ENCODE measurements at regions not wholly inside any gene's neighbourhood (a gene's known extent, or its start where the extent isn't known, plus 50 kb on each side); places are given as distances from the start of the nearest gene placed in this dataset.
"Not testable (repeated sequence)": the region's sequence is repeated elsewhere in the genome, so short reads cannot be mapped to it uniquely, and the experiment has no call there.

- no peak for DNase-seq (ENCODE audit: low read depth)
- H3K4me3 ChIP-seq (ENCODE audit: low read depth, low read length): no peak overlapping the region
- no peak for TF ChIP-seq CTCF (IDR thresholded peaks at IDR 0.05; ENCODE audit: control insufficient read depth, extremely low read depth, insufficient read depth)
Observed at GRCh38 chr4:81304871-81305270, 89.8 kb upstream of the PRKG2 start.

GRCh38 chr4:81300352-81300751 is 85.3 kb upstream of the PRKG2 start:
- DNase-seq (ENCODE audit: low read depth); H3K4me3 ChIP-seq (ENCODE audit: low read depth, low read length): not testable (repeated sequence)

DNA sequence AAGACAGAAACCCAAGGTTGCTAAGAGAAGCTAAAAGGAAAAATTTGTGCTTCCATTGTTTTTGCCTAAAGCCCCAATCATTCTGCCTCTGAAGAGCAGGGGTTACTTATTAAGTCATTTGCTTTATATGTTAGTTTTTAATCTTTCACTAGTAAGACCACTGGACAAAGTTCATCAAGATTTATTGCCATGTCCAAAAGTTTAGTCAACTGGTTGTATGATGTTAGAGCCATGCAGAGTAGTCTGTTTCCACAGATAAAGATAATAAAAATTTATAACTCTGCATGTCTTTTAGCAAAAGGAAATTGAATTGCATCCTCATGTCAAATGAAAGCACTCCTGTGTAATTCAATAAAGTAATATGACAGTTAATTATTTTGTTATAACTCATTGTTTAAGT is 75.8 kb upstream of the PRKG2 start:
- no peak for TF ChIP-seq CTCF (IDR thresholded peaks at IDR 0.05; ENCODE audit: control insufficient read depth, extremely low read depth, insufficient read depth)
- no peak for DNase-seq (ENCODE audit: low read depth)

GRCh38 chr4:81287101-81287500 is 72.1 kb upstream of the PRKG2 start:
- H3K4me3 ChIP-seq (ENCODE audit: low read depth, low read length): no peak overlapping the region
- no peak for TF ChIP-seq CTCF (IDR thresholded peaks at IDR 0.05; ENCODE audit: control insufficient read depth, extremely low read depth, insufficient read depth)
- no peak for DNase-seq (ENCODE audit: low read depth)

More for the DNA sequence above, 75.8 kb upstream of the PRKG2 start:
- no peak overlapping the region for H3K4me3 ChIP-seq (ENCODE audit: low read depth, low read length)

- DNase-seq (ENCODE audit: low read depth): no peak
- no peak for TF ChIP-seq CTCF (IDR thresholded peaks at IDR 0.05; ENCODE audit: control insufficient read depth, extremely low read depth, insufficient read depth)
- H3K4me3 ChIP-seq (ENCODE audit: low read depth, low read length): no peak overlapping the region
Observed at GRCh38 chr4:81282131-81282530, 67.1 kb upstream of the PRKG2 start.

DNA sequence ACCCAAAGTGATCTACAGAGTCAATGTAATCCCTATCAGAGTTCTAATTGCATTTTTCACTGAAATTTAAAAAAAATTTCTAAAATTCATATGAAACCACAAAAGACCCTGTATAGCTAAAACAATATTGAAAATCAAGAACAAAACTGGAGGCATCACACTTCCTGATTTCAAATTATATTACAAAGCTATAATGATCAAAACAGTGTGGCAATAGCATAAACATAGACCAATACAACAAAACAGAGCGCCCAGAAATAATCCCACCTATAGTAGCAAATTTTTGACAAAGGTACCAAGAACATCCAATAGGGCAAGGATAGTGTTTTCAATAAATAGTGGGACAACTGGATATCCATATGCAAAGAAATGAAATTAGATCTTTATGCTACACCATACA is 59.4 kb upstream of the PRKG2 start:
- TF ChIP-seq CTCF (IDR thresholded peaks at IDR 0.05; ENCODE audit: control insufficient read depth, extremely low read depth, insufficient read depth): no peak

DNA sequence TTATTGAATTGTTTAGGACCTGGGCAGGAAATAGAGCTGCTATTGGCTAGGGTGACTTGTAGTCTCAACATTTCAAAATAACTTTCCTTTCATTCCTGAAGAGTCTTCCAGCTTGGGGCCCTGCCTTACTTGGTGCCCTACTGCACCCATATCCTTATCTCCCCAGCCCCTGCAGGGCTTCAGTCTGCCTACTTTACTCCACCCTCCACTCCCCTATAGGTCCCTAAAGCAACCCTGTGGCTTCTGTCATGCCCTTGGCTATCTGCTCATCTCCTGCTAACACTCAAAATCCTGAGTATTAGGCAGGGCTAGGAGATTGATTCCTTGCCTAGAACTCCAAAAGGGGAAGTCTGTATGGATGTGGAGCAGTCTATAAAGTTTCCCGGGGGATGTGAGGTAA is 57.6 kb upstream of the PRKG2 start:
- no peak for DNase-seq (ENCODE audit: low read depth)

More for the DNA sequence above, 59.4 kb upstream of the PRKG2 start:
- no peak overlapping the region for H3K4me3 ChIP-seq (ENCODE audit: low read depth, low read length)
- no peak for DNase-seq (ENCODE audit: low read depth)

More for the DNA sequence above, 57.6 kb upstream of the PRKG2 start:
- no peak for TF ChIP-seq CTCF (IDR thresholded peaks at IDR 0.05; ENCODE audit: control insufficient read depth, extremely low read depth, insufficient read depth)
- H3K4me3 ChIP-seq (ENCODE audit: low read depth, low read length): no peak overlapping the region
